SK-N-SH treated with all-trans-retinoic acid at 6 μM for 48 hours (cell line): ENCODE measurements at regions not wholly inside any gene's neighbourhood (a gene's known extent, or its start where the extent isn't known, plus 50 kb on each side); places are given as distances from the start of the nearest gene placed in this dataset.
"Not testable (repeated sequence)": the region's sequence is repeated elsewhere in the genome, so short reads cannot be mapped to it uniquely, and the experiment has no call there.

Experiments used
- ATAC-seq: fragments of 200-7000 bp; cut with Tn5 transposase; 3 replicates; pipeline ENCODE4 v1.9.1; 2020; ENCODE audit warnings: mild to moderate bottlenecking, moderate library complexity
- ARNTL ChIP-seq: fragments of 450-650 bp; formaldehyde crosslinking; IDR thresholded peaks from 2 replicates; pipeline ENCODE4 v1.5.0; 2020; ENCODE audit warnings: low read depth, mild to moderate bottlenecking, moderate library complexity, borderline replicate concordance
- BACH2 ChIP-seq: fragments of 250-450 bp; sonication (Bioruptor Pico); IDR thresholded peaks from 2 replicates; pipeline ENCODE4 v1.9.0; 2021; ENCODE audit warnings: mild to moderate bottlenecking, borderline replicate concordance
- CREB5 ChIP-seq: fragments of 250-450 bp; sonication (Bioruptor Pico); IDR thresholded peaks from 2 replicates; pipeline ENCODE4 v1.5.1; 2020; ENCODE audit warnings: low read depth, mild to moderate bottlenecking, moderate library complexity
- CSDC2 ChIP-seq: fragments of 250-450 bp; sonication (Bioruptor Pico); IDR thresholded peaks from 2 replicates; pipeline ENCODE4 v1.5.0; 2020; ENCODE audit warnings: mild to moderate bottlenecking, moderate library complexity
- CSRNP3 ChIP-seq: fragments of 250-450 bp; sonication (Bioruptor Pico); IDR thresholded peaks from 2 replicates; pipeline ENCODE4 v1.5.1; 2021; ENCODE audit warnings: mild to moderate bottlenecking, moderate library complexity
- ESRRG ChIP-seq: fragments of 250-450 bp; sonication (Bioruptor Pico); IDR thresholded peaks from 2 replicates; pipeline ENCODE4 v1.6.1; 2021; ENCODE audit warnings: mild to moderate bottlenecking
- GLIS3 ChIP-seq: fragments of 250-450 bp; sonication (Bioruptor Pico); IDR thresholded peaks from 2 replicates; pipeline ENCODE4 v1.5.0; 2020; ENCODE audit warnings: mild to moderate bottlenecking, moderate library complexity
- ISL1 ChIP-seq: fragments of 250-450 bp; sonication (Bioruptor Pico); IDR thresholded peaks from 2 replicates; pipeline ENCODE4 v2.1.2; 2022; ENCODE audit warnings: mild to moderate bottlenecking, moderate library complexity
- OSR1 ChIP-seq: fragments of 250-450 bp; sonication (Bioruptor Pico); IDR thresholded peaks from 2 replicates; pipeline ENCODE4 v1.8.0; 2022; ENCODE audit warnings: moderate library complexity, mild to moderate bottlenecking, inconsistent platforms
- PPARA ChIP-seq: fragments of 250-450 bp; sonication (Bioruptor Pico); IDR thresholded peaks from 2 replicates; pipeline ENCODE4 v1.5.0; 2020; ENCODE audit warnings: mild to moderate bottlenecking, borderline replicate concordance
- RARB ChIP-seq: fragments of 250-450 bp; sonication (Bioruptor Pico); IDR thresholded peaks from 2 replicates; pipeline ENCODE4 v1.8.0; 2021; ENCODE audit warnings: mild to moderate bottlenecking, moderate library complexity
- SNAI2 ChIP-seq: fragments of 250-450 bp; sonication (Bioruptor Pico); IDR thresholded peaks from 2 replicates; pipeline ENCODE4 v1.5.0; 2020; ENCODE audit warnings: mild to moderate bottlenecking, moderate library complexity
- TCF4 ChIP-seq: fragments of 250-450 bp; sonication (Bioruptor Pico); IDR thresholded peaks from 2 replicates; pipeline ENCODE4 v1.8.0; 2021; ENCODE audit warnings: mild to moderate bottlenecking, moderate library complexity, borderline replicate concordance
- TOX ChIP-seq: fragments of 250-450 bp; sonication (Bioruptor Pico); IDR thresholded peaks from 2 replicates; pipeline ENCODE4 v1.8.0; 2021; ENCODE audit warnings: mild to moderate bottlenecking, moderate library complexity, borderline replicate concordance
- ZC3H10 ChIP-seq: fragments of 250-450 bp; sonication (Bioruptor Pico); IDR thresholded peaks from 2 replicates; pipeline ENCODE4 v1.5.1; 2021; ENCODE audit warnings: mild to moderate bottlenecking, moderate library complexity
- ZFP3 ChIP-seq: fragments of 250-450 bp; sonication (Bioruptor Pico); IDR thresholded peaks from 2 replicates; pipeline ENCODE4 v1.5.0; 2020; ENCODE audit warnings: mild to moderate bottlenecking, moderate library complexity
- ZFP30 ChIP-seq: fragments of 450-650 bp; formaldehyde crosslinking; IDR thresholded peaks from 2 replicates; pipeline ENCODE4 v1.5.0; 2022; ENCODE audit warnings: mild to moderate bottlenecking, moderate library complexity
- ZNF565 ChIP-seq: fragments of 450-650 bp; formaldehyde crosslinking; conservative IDR thresholded peaks from 2 replicates; pipeline ENCODE4 v1.5.0; 2020; ENCODE audit warnings: low read depth, mild to moderate bottlenecking, moderate library complexity
- ZNF70 ChIP-seq: fragments of 450-650 bp; formaldehyde crosslinking; IDR thresholded peaks from 2 replicates; pipeline ENCODE4 v1.5.0; 2020; ENCODE audit warnings: mild to moderate bottlenecking, moderate library complexity
- ZNF8 ChIP-seq: fragments of 450-650 bp; formaldehyde crosslinking; IDR thresholded peaks from 2 replicates; pipeline ENCODE4 v1.5.0; 2020; ENCODE audit warnings: mild to moderate bottlenecking, moderate library complexity
- TF ChIP-seq, protein P1 (sequence below): fragments of 250-450 bp; sonication (Bioruptor Pico); IDR thresholded peaks from 2 replicates; pipeline ENCODE4 v1.8.0; 2020; ENCODE audit warnings: mild to moderate bottlenecking, moderate library complexity, borderline replicate concordance

DNA sequence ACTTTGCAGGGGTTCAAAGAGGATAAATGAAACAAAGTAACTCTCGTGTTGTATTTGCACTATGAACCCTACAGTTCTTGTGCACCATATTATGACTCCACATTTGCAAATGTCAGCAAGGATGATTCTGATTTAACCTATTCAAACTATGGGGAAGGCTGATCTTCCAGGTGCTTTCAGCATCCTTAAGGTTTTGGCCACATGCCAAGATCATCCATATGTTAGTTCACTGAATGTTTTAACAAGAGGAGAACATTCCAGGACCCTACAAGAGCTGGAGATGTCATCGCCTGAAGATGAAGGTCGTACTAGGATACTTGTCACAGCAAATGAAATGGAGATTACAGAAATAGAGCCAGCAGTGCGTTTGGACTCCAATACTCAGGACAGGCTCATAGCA lies 114.2 kb downstream of the DHRS2 start (continued):
- TF ChIP-seq TCF4 (CRISPR knock-in tag), result no peak

- no peak for ATAC-seq
- TF ChIP-seq ESRRG (CRISPR knock-in tag), result no peak
- TF ChIP-seq TOX (CRISPR knock-in tag), result no peak
- TF ChIP-seq CSDC2 (CRISPR knock-in tag), result no peak
- no peak for TF ChIP-seq ARNTL (CRISPR knock-in tag)
- TF ChIP-seq CREB5, result no peak
- no peak for TF ChIP-seq ISL1
- no peak for TF ChIP-seq SNAI2 (CRISPR knock-in tag)
- TF ChIP-seq TCF4 (CRISPR knock-in tag), result no peak
- TF ChIP-seq CSRNP3 (CRISPR knock-in tag), result no peak
- no peak for TF ChIP-seq OSR1 (CRISPR knock-in tag)
- TF ChIP-seq ZFP30 (CRISPR knock-in tag), result no peak
Observed at GRCh38 chr14:23751616-23752015, 115.5 kb downstream of the DHRS2 start.

- no peak for ATAC-seq
- TF ChIP-seq RARB (CRISPR knock-in tag), result no peak
- TF ChIP-seq ZNF565 (CRISPR knock-in tag), result no peak
- TF ChIP-seq, all 23 proteins: peak for 0
Observed at GRCh38 chr14:23763394-23763793, 127.2 kb downstream of the DHRS2 start.

- ATAC-seq, result no peak
- TF ChIP-seq TCF4 (CRISPR knock-in tag) (no peak), RARB (CRISPR knock-in tag) (no peak), GLIS3 (no peak), CSRNP3 (CRISPR knock-in tag) (no peak), ESRRG (CRISPR knock-in tag) (no peak), ZC3H10 (CRISPR knock-in tag) (no peak), ZFP3 (CRISPR knock-in tag) (no peak), ZNF70 (no peak), CSDC2 (CRISPR knock-in tag) (no peak), ISL1 (no peak), BACH2 (CRISPR knock-in tag) (no peak), PPARA (CRISPR knock-in tag) (no peak), OSR1 (CRISPR knock-in tag) (no peak), SNAI2 (CRISPR knock-in tag) (no peak), ZNF8 (no peak)
- TF ChIP-seq, protein P1, sequence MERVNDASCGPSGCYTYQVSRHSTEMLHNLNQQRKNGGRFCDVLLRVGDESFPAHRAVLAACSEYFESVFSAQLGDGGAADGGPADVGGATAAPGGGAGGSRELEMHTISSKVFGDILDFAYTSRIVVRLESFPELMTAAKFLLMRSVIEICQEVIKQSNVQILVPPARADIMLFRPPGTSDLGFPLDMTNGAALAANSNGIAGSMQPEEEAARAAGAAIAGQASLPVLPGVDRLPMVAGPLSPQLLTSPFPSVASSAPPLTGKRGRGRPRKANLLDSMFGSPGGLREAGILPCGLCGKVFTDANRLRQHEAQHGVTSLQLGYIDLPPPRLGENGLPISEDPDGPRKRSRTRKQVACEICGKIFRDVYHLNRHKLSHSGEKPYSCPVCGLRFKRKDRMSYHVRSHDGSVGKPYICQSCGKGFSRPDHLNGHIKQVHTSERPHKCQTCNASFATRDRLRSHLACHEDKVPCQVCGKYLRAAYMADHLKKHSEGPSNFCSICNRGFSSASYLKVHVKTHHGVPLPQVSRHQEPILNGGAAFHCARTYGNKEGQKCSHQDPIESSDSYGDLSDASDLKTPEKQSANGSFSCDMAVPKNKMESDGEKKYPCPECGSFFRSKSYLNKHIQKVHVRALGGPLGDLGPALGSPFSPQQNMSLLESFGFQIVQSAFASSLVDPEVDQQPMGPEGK, result no peak
Observed at GRCh38 chr14:23766737-23767401, 130.7 kb downstream of the DHRS2 start.

- not testable (repeated sequence) for ATAC-seq
Observed at GRCh38 chr14:23769221-23769728, 133.1 kb downstream of the DHRS2 start.
